ENCODE measurements at regions not wholly inside any gene's neighbourhood (a gene's known extent, or its start where the extent isn't known, plus 50 kb on each side); places are given as distances from the start of the nearest gene placed in this dataset.

GRCh38 chr16:63050391-63050790 lies 1014.2 kb upstream of the CDH8 start:
- no peak for TF ChIP-seq MYC (IDR thresholded peaks at IDR 0.05; ENCODE audit: insufficient read depth, insufficient read length, insufficient replicate concordance, low read length, severe bottlenecking)
- no peak for TF ChIP-seq SPI1 (IDR thresholded peaks at IDR 0.05; ENCODE audit: borderline replicate concordance, insufficient read depth, low read depth, low read length)
- no peak for TF ChIP-seq RELA (IDR thresholded peaks at IDR 0.05; ENCODE audit: borderline replicate concordance, partially characterized antibody)
- no peak for TF ChIP-seq E4F1 (IDR thresholded peaks at IDR 0.05; ENCODE audit: borderline replicate concordance, partially characterized antibody)
- TF ChIP-seq ATF3 (IDR thresholded peaks at IDR 0.05; ENCODE audit: borderline replicate concordance, extremely low read depth, low read depth, low read length): no peak
- no peak for TF ChIP-seq ZZZ3 (IDR thresholded peaks at IDR 0.05; ENCODE audit: control insufficient read depth, insufficient read length, low read depth)
- no peak for TF ChIP-seq TCF7 (IDR thresholded peaks at IDR 0.05; ENCODE audit: borderline replicate concordance)
- TF ChIP-seq CREM (IDR thresholded peaks at IDR 0.05; ENCODE audit: low read depth): no peak
- no peak for TF ChIP-seq PKNOX1 (IDR thresholded peaks at IDR 0.05)
- WGBS (ENCODE audit: insufficient coverage, insufficient replicate concordance, low lambda C conversion rate, missing lambda C conversion rate): 63% methylated on average over 1 of the region's 1 CpG
- no peak overlapping the region for H3K4me2 ChIP-seq (ENCODE audit: control insufficient read depth, insufficient read depth)
- in situ Hi-C loops (cut with MboI): no loop called here
- H2AFZ ChIP-seq (ENCODE audit: control insufficient read depth, low read depth, low read length): no peak overlapping the region
- no peak for DNase-seq (ENCODE audit: low read depth, low spot score)
- ChIA-PET SMC1A (ENCODE audit: uncharacterized antibody, unreplicated experiment) (interaction anchor here (1.6 kb wide), 1 partner anchor 79 kb away, joined by 3 read pairs; no protein-coding TSS in a partner anchor), RAD21 (ENCODE audit: unreplicated experiment) (no interaction called here), CTCF (no interaction called here), POLR2A (no interaction called here)
- H3K4me3 ChIP-seq: no peak overlapping the region
- no peak overlapping the region for H3K27ac ChIP-seq (ENCODE audit: control insufficient read depth, insufficient read depth)
- H3K9ac ChIP-seq (ENCODE audit: control insufficient read depth, insufficient read depth, low read length): no peak overlapping the region
- no peaks in the 10 kb centered on the region for H3K4me1 ChIP-seq (ENCODE audit: control insufficient read depth, insufficient read depth, low read length)
- no peak for FAIRE-seq
- H3K79me2 ChIP-seq (ENCODE audit: control insufficient read depth, insufficient read depth, low read length): no peaks in the 10 kb centered on the region
- no TSS peak for BruUV-seq (replicated peaks)
- no peaks in the 10 kb centered on the region for H3K9me3 ChIP-seq (replicated peaks; ENCODE audit: control insufficient read depth, insufficient read depth, low read length)
- no peaks in the 10 kb centered on the region for H3K27me3 ChIP-seq (replicated peaks in 1 of 2; ENCODE audit: control insufficient read depth in 2 of 2, insufficient read depth in 2 of 2, low read length in 1 of 2)
- no peaks in the 10 kb centered on the region for H3K36me3 ChIP-seq (ENCODE audit: control insufficient read depth in 2 of 2, insufficient read depth in 2 of 2, low read length in 1 of 2)
- intact Hi-C loops (cut with micrococcal nuclease; ENCODE audit: unreplicated experiment): no loop called here
- no peaks in the 10 kb centered on the region for H4K20me1 ChIP-seq (ENCODE audit: control insufficient read depth, insufficient read depth)
- no peak for ATAC-seq
